ENCODE measurements at regions not wholly inside any gene's neighbourhood (a gene's known extent, or its start where the extent isn't known, plus 50 kb on each side); places are given as distances from the start of the nearest gene placed in this dataset.

- TF ChIP-seq CTCF (IDR thresholded peaks at IDR 0.05) (no peak), ZFX (IDR thresholded peaks at IDR 0.05; ENCODE audit: borderline replicate concordance) (no peak)
- H3K27ac ChIP-seq, result no peak overlapping the region
Measured at GRCh38 chr14:48113713-48114112, 438.3 kb upstream of the MDGA2 start.

GRCh38 chr14:48111151-48111550 is 435.7 kb upstream of the MDGA2 start:
- no peak overlapping the region for H3K27ac ChIP-seq
- TF ChIP-seq CTCF (IDR thresholded peaks at IDR 0.05) (no peak), ZFX (IDR thresholded peaks at IDR 0.05; ENCODE audit: borderline replicate concordance) (no peak)

DNA sequence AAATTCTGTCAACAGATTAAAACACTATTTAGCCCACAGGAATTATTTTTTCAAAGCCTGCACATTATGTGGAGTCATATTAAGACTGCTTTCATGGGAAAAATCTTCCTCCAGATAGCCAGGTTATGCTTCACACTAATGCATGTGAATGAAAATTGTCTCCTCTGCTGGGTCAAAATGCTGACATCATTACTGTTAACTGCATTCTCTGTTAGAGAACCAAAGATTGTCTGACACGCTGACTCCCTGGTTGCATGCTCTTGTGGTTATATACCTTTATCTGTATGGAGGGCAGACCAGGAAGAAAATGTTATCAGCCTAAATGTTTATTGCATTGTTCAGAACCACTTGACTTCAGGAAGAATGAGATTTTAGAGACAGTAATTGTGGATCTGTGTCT is 432.2 kb upstream of the MDGA2 start:
- TF ChIP-seq CTCF (IDR thresholded peaks at IDR 0.05) (no peak), ZFX (IDR thresholded peaks at IDR 0.05; ENCODE audit: borderline replicate concordance) (no peak)

DNA sequence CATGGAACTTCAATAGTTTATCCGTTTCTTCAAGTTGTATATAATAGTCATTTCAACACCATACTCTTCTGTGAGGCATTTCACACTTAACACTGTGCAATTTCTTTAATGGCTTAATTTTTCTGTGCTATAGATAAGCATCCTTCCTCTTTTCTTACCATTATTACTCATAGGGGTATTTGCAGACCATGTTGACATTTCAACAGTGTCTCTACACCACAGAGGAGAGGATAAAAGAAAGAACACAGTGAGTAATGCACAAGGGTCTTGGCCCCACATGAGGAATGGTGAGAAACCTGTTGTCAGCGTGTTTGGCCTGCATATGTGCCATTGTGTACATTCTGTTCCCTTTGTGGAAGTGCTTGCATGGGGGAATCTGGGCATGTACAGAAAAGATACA is 421.5 kb upstream of the MDGA2 start:
- H3K27ac ChIP-seq, result no peak overlapping the region
- TF ChIP-seq ZFX (IDR thresholded peaks at IDR 0.05; ENCODE audit: borderline replicate concordance), result no peak
- no peak for TF ChIP-seq CTCF (IDR thresholded peaks at IDR 0.05)

More for the DNA sequence above, 432.2 kb upstream of the MDGA2 start:
- no peak overlapping the region for H3K27ac ChIP-seq

- no peak overlapping the region for H3K27ac ChIP-seq
- no peak for TF ChIP-seq ZFX (IDR thresholded peaks at IDR 0.05; ENCODE audit: borderline replicate concordance)
- TF ChIP-seq CTCF (IDR thresholded peaks at IDR 0.05), result no peak
Measured at GRCh38 chr14:48086516-48086915, 411.1 kb upstream of the MDGA2 start.

GRCh38 chr14:48075487-48075886 is 400.1 kb upstream of the MDGA2 start:
- no peak for TF ChIP-seq ZFX (IDR thresholded peaks at IDR 0.05; ENCODE audit: borderline replicate concordance)
- no peak for TF ChIP-seq CTCF (IDR thresholded peaks at IDR 0.05)
- H3K27ac ChIP-seq, result no peak overlapping the region

- TF ChIP-seq ZFX (IDR thresholded peaks at IDR 0.05; ENCODE audit: borderline replicate concordance) (no peak), CTCF (IDR thresholded peaks at IDR 0.05) (no peak)
- no peak overlapping the region for H3K27ac ChIP-seq
Measured at GRCh38 chr14:48052973-48053372, 377.6 kb upstream of the MDGA2 start.

Measured in 22Rv1 (cell line).